Coronary artery (tissue), 2 donors: ENCODE measurements at regions not wholly inside any gene's neighbourhood (a gene's known extent, or its start where the extent isn't known, plus 50 kb on each side); places are given as distances from the start of the nearest gene placed in this dataset.
"Not testable (repeated sequence)": the region's sequence is repeated elsewhere in the genome, so short reads cannot be mapped to it uniquely, and the experiment has no call there.

Experiments
- DNase-seq: peaks from one replicate; pipeline ENCODE4 v3.0.0-alpha.2; 2017; ENCODE audit warnings: low spot score
- H3K27ac ChIP-seq, 2 donors: fragments of 200-600 bp; sonication (generic); one replicate each; pipeline ENCODE4 v1.5.1; 2016 to 2019
- H3K4me3 ChIP-seq: fragments of 200-600 bp; sonication (generic); 2 replicates; pipeline ENCODE4 v1.5.1; 2016; ENCODE audit warnings: mild to moderate bottlenecking, moderate library complexity
- TF ChIP-seq, protein P1 (sequence below): fragments of 200-600 bp; sonication (generic); IDR thresholded peaks from one replicate; pipeline ENCODE4 v1.5.1; 2019; ENCODE audit warnings: antibody characterized with exemption

- no peak for DNase-seq
- Histone ChIP-seq H3K27ac (peak overlapping the region in 1 of 2 donors; percentile 35), H3K4me3 (peak overlapping the region; percentile 13)
- TF ChIP-seq, protein P1, sequence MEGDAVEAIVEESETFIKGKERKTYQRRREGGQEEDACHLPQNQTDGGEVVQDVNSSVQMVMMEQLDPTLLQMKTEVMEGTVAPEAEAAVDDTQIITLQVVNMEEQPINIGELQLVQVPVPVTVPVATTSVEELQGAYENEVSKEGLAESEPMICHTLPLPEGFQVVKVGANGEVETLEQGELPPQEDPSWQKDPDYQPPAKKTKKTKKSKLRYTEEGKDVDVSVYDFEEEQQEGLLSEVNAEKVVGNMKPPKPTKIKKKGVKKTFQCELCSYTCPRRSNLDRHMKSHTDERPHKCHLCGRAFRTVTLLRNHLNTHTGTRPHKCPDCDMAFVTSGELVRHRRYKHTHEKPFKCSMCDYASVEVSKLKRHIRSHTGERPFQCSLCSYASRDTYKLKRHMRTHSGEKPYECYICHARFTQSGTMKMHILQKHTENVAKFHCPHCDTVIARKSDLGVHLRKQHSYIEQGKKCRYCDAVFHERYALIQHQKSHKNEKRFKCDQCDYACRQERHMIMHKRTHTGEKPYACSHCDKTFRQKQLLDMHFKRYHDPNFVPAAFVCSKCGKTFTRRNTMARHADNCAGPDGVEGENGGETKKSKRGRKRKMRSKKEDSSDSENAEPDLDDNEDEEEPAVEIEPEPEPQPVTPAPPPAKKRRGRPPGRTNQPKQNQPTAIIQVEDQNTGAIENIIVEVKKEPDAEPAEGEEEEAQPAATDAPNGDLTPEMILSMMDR = no peak
Measured at GRCh38 chr3:177451864-177452830, 254.9 kb upstream of the TBL1XR1 start.

GRCh38 chr3:177452831-177453450, 255.7 kb upstream of the TBL1XR1 start:
- Histone ChIP-seq H3K4me3 (no peak overlapping the region), H3K27ac (peak overlapping the region in 1 of 2 donors; percentile 9)
- TF ChIP-seq, protein P1 = no peak
- no peak for DNase-seq

GRCh38 chr3:177453451-177453844, 256.2 kb upstream of the TBL1XR1 start:
- Histone ChIP-seq H3K4me3 (no peak overlapping the region), H3K27ac (no peak overlapping the region)
- TF ChIP-seq, protein P1 = no peak
- DNase-seq = no peak

GRCh38 chr3:177457204-177457603, 259.9 kb upstream of the TBL1XR1 start:
- not testable (repeated sequence) for DNase-seq, H3K4me3 ChIP-seq, H3K27ac ChIP-seq

DNA sequence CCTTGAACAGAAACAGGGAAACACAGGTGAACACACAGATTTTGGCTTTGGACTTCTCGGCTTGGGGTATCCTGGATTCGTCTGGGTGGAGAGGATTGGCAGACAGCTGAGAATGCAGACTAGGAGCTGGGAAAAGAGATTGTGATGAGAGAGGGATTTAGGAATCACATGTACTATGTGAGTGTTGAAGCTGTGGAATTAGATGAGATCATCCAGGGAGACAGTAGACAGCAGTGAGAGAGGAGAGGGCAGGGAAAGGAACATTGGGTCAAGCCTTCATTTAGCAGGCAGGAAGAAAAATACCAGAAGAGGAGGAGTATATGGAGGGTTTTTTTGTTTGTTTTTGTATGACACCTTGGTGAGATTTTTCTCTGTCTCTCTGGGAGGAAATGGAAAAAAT, 262.1 kb upstream of the TBL1XR1 start:
- peak overlapping the region; percentile 34 to 61 for H3K27ac ChIP-seq

DNA sequence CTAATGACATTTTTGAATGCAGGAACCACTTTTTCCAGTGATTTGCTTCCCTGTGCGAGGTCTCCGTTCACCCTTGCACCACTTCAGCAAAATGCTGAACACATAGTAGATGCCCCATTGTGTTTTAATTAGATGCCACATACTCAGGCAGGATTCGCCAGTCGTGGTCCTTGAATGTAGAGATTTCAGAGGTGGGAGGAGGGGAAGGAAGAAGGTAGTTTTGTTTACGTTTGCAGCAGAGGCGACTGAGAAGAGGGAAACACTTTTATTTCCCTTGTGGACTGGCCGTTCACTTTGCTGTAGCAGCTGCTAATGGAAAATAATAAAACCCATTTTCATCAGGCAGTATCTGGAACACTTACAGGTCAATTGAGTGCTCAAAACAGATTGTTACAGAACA, 262.8 kb upstream of the TBL1XR1 start:
- no peak for DNase-seq
- H3K27ac ChIP-seq = peak overlapping the region; percentile 20 to 34
- TF ChIP-seq, protein P1 = no peak
- no peak overlapping the region for H3K4me3 ChIP-seq

More for the DNA sequence above, 262.1 kb upstream of the TBL1XR1 start:
- no peak for DNase-seq
- no peak overlapping the region for H3K4me3 ChIP-seq
- TF ChIP-seq, protein P1 = no peak

- TF ChIP-seq, protein P1 = no peak
Measured at GRCh38 chr3:177461765-177462164, 264.5 kb upstream of the TBL1XR1 start.

DNA sequence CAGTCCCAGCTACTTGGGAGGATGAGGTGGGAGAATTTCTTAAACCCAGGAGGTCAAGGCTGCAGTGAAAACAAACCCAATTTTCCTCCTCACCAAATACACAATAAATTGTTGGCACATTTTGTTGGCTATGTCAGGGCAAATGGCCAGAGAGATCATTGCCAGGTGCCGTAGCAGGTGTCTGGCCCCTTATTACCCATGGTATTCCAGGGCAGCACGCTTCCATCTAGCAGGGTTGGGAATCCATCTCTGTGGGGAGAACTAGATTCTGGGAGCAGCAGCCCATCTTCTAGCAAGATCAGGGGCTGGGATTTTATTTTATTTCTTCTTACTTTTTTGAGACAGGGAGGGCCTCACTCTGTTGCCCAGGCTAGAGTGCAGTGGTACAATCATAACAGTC, 266.1 kb upstream of the TBL1XR1 start:
- H3K27ac ChIP-seq = peak overlapping the region in 1 of 2 donors; percentile 48
- not testable (repeated sequence) for DNase-seq, H3K4me3 ChIP-seq

More at GRCh38 chr3:177461765-177462164, 264.5 kb upstream of the TBL1XR1 start:
- no peak overlapping the region for H3K4me3 ChIP-seq
- DNase-seq = no peak
- no peak overlapping the region for H3K27ac ChIP-seq
